GM21381 (cell line): ENCODE measurements at regions not wholly inside any gene's neighbourhood (a gene's known extent, or its start where the extent isn't known, plus 50 kb on each side); places are given as distances from the start of the nearest gene placed in this dataset.
"Not testable (repeated sequence)": the region's sequence is repeated elsewhere in the genome, so short reads cannot be mapped to it uniquely, and the experiment has no call there.

ENCODE experiments used
- ATAC-seq: cut with Tn5 transposase; IDR thresholded peaks from one replicate; pipeline ENCODE4 v1.9.1; 2021; ENCODE audit warnings: mild to moderate bottlenecking, moderate library complexity; ENCODE audit not compliant: unreplicated experiment

GRCh38 chr7:82625377-82625776, 181.8 kb upstream of the CACNA2D1 start:
- ATAC-seq = no peak

- ATAC-seq = no peak
These were observed 181.4 kb upstream of the CACNA2D1 start for GRCh38 chr7:82624965-82625364.

DNA sequence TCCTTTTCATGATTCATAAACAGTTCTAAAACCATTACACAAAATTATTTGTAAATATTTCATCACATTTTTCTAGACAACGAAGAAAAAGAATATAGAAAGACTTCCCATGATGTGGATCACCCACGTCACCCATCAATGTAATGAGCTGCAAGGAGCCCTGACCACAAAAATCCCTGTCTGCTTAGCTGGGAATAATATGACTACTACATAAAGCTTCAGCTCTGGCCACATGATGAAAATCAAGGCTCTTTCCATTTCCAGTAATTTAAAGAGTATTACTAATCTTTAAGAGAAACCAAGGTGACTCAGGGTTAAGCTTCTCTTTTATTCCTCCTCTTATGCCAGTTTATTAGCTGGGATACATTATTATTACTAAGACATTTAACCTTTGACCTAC, 180.8 kb upstream of the CACNA2D1 start:
- no peak for ATAC-seq

DNA sequence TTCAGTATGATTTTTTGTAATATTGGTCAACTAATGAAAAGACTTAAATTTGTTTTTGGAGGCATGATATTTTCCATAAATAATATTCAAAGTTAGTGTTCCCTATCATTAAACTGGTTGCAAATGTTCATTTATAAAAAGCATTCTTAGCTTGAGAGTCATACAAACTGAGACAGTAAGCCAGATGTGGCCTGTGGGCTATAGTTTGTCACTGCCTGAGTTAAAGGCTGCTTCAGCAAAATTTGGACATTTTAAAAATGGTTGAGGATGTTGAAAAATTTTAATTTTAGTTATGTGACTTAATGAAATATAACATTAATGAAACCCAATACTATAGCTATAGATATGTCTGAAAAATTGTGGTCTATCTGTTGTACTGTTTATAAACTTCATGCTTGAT, 180.2 kb upstream of the CACNA2D1 start:
- ATAC-seq = no peak

DNA sequence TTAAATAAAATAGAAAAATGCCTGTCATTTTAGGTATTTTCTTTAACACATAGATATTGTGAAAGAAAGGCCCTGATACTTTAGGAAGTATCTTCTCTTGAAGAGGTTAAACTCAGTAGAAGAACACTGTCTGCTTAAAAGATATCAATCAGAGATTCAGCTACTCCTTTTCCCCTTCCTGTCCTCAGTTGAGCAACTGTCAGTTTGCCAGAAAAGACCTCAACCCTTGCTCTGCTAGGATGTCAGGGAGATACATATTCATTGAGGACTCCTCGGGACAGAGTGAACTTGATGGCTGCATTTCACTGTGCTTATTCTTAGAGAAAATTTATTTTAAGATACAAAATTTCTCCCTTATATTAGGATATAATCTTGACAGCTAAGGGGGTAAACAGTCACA, 173.6 kb upstream of the CACNA2D1 start:
- no peak for ATAC-seq

DNA sequence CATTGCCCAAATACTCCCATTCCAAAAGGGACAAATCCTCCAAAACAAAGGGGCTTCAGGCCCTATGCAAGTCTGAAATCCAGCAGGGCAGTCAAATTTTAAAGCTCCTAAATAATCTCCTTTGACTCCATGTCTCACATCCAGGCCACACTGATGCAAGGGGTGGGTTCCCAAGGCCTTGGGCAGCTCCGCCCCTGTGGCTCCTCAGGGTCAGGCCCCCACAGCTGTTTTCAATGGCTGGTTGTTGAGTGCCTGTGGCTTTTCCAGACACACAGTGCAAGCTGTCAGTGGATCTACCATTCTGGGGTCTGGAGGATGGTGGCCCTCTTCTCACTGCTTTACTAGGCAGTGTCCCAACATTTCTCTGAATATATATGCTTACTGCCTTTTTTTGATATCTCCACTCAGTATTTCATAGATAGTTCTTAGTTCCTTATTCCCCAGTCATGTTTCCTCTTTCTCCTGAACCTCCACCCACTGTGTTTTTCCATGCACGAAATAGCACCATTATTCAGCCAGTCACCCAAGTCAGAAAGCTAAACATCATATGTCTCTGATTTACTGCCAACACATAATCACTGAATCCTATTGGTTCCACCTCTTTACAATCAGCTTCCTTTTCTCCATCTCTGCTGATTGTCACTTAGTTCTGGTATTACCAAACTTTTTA, 172.6 kb upstream of the CACNA2D1 start:
- no peak for ATAC-seq

GRCh38 chr7:82615527-82615926, 171.9 kb upstream of the CACNA2D1 start:
- ATAC-seq = no peak

GRCh38 chr7:82609746-82610145, 166.2 kb upstream of the CACNA2D1 start:
- no peak for ATAC-seq

DNA sequence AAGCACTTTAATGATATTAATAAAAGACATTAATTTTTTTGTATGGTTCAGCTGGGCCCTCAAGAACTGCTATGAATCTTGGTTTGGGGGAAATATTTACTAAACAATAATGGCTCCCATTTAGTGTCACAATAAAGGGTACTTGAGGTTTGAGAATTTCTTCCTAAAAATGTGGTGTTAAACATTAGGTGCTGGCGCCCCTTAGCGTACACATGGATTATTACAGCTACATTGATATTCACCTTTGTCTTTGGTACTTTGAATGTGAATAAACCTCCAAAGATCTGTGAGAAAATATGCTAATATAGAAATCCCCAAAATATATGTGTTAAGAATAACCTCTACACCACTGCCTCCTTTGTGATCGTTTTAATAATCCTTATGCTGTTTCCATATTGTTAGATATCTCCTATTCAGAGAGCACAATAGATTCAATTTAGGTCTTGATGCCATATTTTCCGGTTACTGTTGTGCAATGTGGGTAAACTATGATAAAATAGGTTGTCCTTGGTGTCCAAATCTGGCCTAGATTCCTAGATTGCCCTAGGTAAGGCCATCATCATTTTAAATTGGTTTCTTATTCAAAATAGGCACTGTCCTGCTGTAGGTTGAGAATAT, 161.8 kb upstream of the CACNA2D1 start:
- no peak for ATAC-seq

- ATAC-seq = no peak
These were observed 158.5 kb upstream of the CACNA2D1 start for GRCh38 chr7:82602066-82602465.

GRCh38 chr7:82600531-82600930, 157.0 kb upstream of the CACNA2D1 start:
- no peak for ATAC-seq

DNA sequence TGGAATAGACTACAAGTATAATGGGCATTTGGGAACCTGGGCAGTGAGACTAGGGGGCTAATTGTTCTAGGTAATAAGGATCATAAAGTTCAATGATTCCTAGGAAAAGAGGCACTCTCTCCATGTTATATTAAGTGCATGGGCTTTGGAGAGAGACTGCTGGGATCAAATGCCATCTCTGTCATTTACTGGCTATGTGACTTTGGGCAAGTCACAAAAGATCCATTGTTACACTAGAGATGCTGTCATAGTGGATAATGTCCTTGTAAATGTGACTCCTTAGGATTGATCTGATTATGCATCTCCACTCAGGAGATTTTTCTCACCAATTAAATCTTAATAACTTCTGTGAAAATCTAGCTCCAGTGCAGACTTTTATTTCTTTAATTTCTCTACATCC, 156.3 kb upstream of the CACNA2D1 start:
- ATAC-seq = no peak

DNA sequence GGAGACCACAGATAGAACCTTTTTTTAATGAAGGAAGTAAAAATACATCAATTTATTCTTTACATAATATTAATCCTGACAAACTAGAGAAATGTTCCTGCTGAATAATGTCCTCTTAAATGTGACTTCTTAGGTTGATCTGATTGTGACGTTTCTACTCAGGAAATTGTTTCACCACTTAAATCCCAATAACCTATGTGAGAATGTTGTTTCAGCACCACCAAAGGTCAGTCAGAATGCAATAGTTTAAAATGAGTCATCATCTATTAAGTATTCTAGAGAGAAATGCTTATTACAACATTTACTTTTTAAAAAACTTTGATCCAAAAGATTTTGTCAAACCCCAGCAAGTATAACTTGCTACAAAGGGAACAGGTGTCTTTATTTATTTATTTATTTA, 155.4 kb upstream of the CACNA2D1 start:
- no peak for ATAC-seq

GRCh38 chr7:82595795-82596194, 152.2 kb upstream of the CACNA2D1 start:
- not testable (repeated sequence) for ATAC-seq

DNA sequence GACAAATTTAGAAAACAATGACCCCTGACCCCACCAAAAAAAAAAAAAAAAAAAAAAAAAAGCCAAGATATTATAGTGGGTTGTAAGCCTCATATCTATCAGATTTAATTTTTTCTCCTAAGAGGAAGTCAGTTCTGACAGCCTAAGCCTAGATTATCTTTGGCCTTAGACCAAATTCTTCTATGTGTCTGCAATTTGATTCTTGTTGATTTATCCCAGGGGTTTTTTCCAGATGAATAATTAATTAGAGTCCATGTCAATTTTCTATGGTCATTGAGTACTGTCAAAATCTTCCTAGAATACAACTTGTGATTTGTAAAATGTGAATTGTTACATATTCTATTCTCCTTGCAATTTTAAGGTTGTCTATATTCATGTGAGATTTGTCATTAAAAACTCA, 151.6 kb upstream of the CACNA2D1 start:
- ATAC-seq = no peak

DNA sequence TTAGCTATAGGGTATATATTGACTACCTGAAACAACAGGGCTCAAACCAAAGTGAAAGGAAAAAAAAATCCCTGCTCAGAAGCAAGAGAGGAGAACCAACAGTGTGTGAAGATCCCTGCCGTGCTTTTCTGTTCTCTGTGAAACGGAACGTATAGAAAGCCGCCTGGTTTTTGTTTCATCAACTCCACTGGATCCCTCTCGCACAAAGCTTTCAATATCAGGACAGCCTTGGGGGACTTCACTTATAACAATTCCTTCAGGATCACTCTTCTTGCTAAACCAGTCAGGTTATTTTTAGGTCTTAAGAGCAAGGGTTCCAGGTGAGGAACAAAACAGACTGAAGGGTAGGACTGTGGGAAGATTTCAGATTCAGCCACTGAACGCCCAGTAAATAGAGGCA, 151.1 kb upstream of the CACNA2D1 start:
- ATAC-seq = no peak

DNA sequence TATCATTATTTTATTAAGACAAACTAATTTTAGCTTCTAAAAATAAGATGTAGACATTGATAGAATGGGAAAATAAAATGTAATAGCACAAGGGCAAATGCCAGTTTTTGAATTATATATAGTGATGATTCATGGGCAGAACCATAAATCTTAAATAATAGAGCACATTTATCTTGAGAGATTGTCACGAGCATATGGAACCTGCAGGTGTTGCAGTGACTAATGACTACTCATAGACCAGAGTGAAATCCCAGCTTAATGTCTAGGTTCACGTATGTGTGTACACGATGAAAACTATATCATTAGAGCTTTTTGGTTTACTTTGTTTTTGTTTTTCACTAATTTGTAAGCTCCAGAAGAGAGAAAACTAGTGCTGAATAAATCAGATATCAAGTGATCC, 150.2 kb upstream of the CACNA2D1 start:
- ATAC-seq = no peak

- no peak for ATAC-seq
These were observed 148.8 kb upstream of the CACNA2D1 start for GRCh38 chr7:82592416-82592815.

DNA sequence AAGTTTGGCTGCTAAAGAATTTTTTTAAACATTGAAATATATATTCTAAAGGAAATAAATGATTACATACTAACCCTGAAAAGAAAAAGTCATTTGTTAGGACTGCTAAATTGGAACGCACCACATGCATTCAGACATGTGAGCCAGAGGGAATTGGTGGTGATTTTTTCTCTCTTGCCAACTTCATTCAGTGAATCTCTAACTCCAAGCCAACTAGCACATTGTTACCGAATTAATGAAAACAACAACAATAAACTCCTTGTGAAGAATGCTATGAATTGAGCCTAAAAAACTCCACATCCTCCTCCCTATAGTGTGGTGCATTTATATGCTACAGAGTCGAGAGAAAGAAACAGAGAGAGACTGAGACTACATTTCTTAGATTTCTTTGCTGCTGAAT, 135.5 kb upstream of the CACNA2D1 start:
- no peak for ATAC-seq

DNA sequence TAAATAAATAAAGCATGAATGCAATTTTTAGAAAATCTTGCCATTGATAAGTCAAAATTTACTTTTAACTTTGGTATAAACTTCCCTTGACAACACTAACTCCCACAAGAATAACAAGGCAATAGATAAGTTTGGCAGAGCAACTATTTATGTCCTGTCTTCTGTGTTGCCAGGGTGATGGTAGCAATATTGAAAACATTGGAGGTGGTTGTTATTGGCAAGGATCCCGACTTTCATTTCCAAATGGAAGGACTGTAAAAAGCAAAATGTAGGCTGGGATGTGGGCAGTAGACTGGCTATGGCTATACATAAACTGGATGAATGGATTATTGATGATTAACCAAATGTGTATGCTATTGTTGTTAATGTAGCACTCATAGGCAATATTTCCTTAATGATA, 134.9 kb upstream of the CACNA2D1 start:
- ATAC-seq = no peak

DNA sequence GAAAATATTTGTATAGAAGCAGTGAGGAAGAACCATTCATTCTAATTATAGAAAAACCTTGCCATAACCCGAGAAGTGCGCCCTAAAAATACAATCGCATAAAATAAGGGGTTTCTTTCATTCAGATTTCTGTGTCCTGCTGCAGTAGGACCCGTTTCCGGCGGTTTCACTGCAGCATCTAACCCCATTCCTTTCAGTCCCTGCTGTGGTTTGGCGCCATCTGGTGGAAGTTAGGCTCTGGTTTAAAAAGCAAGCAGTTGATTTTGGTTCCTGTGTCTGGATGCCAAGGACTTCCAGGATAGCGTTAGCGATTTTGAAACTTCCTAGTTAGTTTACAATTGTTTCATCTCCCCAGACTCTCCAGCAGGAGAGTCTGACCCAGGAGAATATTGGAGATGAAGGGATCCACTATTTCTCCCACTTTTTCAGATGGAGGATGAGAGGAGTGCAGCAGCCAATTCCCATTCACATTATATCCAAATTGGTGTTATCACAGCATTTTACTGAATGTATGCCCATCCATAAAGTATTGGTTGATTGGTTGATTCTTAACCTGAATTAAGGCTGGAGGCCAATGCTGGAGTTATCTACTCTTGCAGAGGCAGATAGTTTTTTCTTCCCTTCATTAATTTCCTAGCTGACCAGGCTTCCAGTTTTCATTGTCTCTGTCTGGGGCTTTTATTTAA, 128.8 kb upstream of the CACNA2D1 start:
- ATAC-seq = peak; percentile 94

GRCh38 chr7:82571047-82571446, 127.5 kb upstream of the CACNA2D1 start:
- ATAC-seq = not testable (repeated sequence)
